Cardiac muscle cell (in vitro differentiated cells and primary cell): ENCODE measurements at regions not wholly inside any gene's neighbourhood (a gene's known extent, or its start where the extent isn't known, plus 50 kb on each side); places are given as distances from the start of the nearest gene placed in this dataset.

Experiments used
- DNase-seq, 2 donors: peaks; one replicate each; pipeline versions ENCODE4 v3.0.0 to v3.0.0-alpha.2; 2010 to 2017; ENCODE audit warnings: low read depth in 1 of 2, low spot score in 1 of 2
- H3K27ac ChIP-seq: fragments of 200-600 bp; sonication (generic); 2 replicates; pipeline ENCODE4 v1.5.1; 2016
- H3K27me3 ChIP-seq: fragments of 200-600 bp; sonication (generic); 2 replicates; pipeline ENCODE4 v1.6.0; 2016; ENCODE audit warnings: control low read depth
- H3K36me3 ChIP-seq: fragments of 200-600 bp; sonication (generic); 2 replicates; pipeline ENCODE4 v1.5.1; 2016; ENCODE audit warnings: control low read depth
- H3K4me1 ChIP-seq: fragments of 200-600 bp; sonication (generic); 2 replicates; pipeline ENCODE4 v1.8.1; 2017; ENCODE audit warnings: low read depth, mild to moderate bottlenecking, mixed run types
- H3K4me3 ChIP-seq: fragments of 200-600 bp; sonication (generic); 2 replicates; pipeline ENCODE4 v1.5.1; 2016; ENCODE audit warnings: mild to moderate bottlenecking
- H3K9me3 ChIP-seq: fragments of 200-600 bp; sonication (generic); 2 replicates; pipeline ENCODE4 v1.5.1; 2017; ENCODE audit warnings: low read depth, mild to moderate bottlenecking, control low read depth
- CTCF ChIP-seq: IDR thresholded peaks from 2 replicates; pipeline ENCODE4 v1.5.1; 2012; ENCODE audit warnings: low read depth, mild to moderate bottlenecking, low read length

GRCh38 chr3:143184099-143184498, 64.5 kb downstream of the CHST2 start:
- Histone ChIP-seq H3K36me3 (no peaks in the 10 kb centered on the region), H3K27me3 (no peaks in the 10 kb centered on the region), H3K27ac (no peak overlapping the region), H3K4me1 (no peaks in the 10 kb centered on the region), H3K4me3 (no peak overlapping the region), H3K9me3 (no peaks in the 10 kb centered on the region)
- no peak for DNase-seq
- TF ChIP-seq CTCF, result no peak

DNA sequence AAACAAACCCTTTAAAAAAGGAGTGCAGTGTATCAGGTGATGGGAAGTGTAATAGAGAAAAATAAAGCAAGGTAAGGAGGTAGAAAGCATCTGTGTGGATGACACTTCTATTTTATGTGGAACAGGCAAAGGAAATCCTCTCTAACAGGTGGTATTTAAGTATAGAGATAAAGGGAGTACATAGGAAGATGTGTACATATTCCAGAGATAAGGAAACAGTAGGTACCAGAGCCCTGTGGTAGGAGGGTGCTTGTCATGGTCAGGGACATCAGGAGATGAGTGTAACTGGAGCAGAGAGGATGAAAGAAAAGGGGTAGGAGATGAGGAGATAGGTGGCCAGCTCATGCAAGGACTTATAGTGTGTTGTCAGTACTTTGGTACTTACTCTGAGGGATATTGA, 65.8 kb downstream of the CHST2 start:
- Histone ChIP-seq H3K36me3 (no peaks in the 10 kb centered on the region), H3K27ac (no peak overlapping the region), H3K9me3 (no peaks in the 10 kb centered on the region), H3K27me3 (no peaks in the 10 kb centered on the region), H3K4me1 (no peaks in the 10 kb centered on the region), H3K4me3 (no peak overlapping the region)
- no peak for TF ChIP-seq CTCF
- DNase-seq, result no peak

DNA sequence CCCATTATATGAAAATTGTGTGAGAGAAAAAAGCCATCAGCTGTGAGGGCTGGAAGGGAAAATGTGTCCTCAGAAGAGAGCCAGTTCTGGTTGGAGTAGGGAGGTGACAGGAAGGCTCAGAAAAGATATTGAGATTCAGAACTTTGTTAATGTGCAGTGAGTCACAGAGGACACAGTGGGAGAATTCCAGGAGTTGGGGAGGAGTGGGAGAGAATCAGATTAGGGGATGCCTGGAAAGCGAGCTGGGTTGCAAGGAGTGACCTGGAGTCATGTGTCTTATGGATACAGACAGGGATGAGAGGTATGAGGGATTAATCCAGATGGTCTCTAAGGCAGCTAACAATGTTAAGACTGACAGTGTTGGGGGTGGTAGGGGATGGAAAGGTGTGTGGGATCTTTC, 67.5 kb downstream of the CHST2 start:
- no peak overlapping the region for H3K27ac ChIP-seq
- no peaks in the 10 kb centered on the region for H3K27me3 ChIP-seq
- H3K4me3 ChIP-seq, result no peak overlapping the region
- no peak for TF ChIP-seq CTCF
- H3K36me3 ChIP-seq, result no peaks in the 10 kb centered on the region
- no peaks in the 10 kb centered on the region for H3K4me1 ChIP-seq
- no peak for DNase-seq
- no peaks in the 10 kb centered on the region for H3K9me3 ChIP-seq

- no peaks in the 10 kb centered on the region for H3K36me3 ChIP-seq
- H3K4me3 ChIP-seq, result no peak overlapping the region
- H3K27me3 ChIP-seq, result no peaks in the 10 kb centered on the region
- no peak for DNase-seq
- H3K4me1 ChIP-seq, result no peaks in the 10 kb centered on the region
- H3K27ac ChIP-seq, result no peak overlapping the region
- H3K9me3 ChIP-seq, result no peaks in the 10 kb centered on the region
- TF ChIP-seq CTCF, result no peak
Observed at GRCh38 chr3:143188881-143189280, 69.3 kb downstream of the CHST2 start.

DNA sequence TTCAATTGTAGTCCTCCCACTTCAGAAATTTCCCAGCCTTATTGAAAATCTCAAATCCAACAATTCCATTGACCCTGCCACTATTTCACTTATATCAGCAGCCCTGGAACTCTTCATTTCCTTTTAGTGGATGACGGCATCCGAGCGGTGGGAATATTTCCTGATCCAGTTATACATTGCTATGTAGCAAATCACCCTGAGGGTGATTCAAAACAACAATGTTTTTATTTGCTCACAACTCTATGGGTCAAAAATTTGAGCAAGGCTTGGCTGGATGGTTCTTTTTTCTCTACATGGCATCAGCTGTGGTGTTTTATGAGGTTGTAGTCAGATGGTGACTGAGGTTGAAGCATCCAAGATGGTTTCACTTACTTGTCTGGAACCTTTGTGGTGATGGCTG, 70.5 kb downstream of the CHST2 start:
- DNase-seq, result no peak
- H3K9me3 ChIP-seq, result no peaks in the 10 kb centered on the region
- TF ChIP-seq CTCF, result no peak
- no peaks in the 10 kb centered on the region for H3K27me3 ChIP-seq
- no peaks in the 10 kb centered on the region for H3K36me3 ChIP-seq
- H3K27ac ChIP-seq, result no peak overlapping the region
- H3K4me1 ChIP-seq, result no peaks in the 10 kb centered on the region
- no peak overlapping the region for H3K4me3 ChIP-seq

DNA sequence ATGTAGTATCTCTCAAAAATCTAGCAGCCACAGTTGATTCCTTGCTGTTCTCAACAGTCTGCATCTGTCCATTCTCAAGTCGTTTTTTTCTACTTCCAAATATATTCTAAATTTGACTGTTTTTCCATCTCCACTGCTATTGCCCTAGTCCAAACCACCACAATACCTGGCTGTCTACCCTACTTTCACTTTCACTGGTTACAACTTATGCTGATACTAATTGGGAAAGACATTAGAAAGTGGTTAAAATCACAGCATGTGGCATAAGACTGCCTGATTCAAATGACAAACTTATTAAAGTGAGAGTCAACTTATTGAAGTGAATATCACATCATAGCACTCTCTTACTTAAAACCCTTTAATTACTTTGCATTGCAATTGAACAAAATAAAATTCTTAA, 72.6 kb downstream of the CHST2 start:
- TF ChIP-seq CTCF, result no peak
- H3K4me3 ChIP-seq, result no peak overlapping the region
- no peaks in the 10 kb centered on the region for H3K36me3 ChIP-seq
- H3K4me1 ChIP-seq, result no peaks in the 10 kb centered on the region
- H3K9me3 ChIP-seq, result no peaks in the 10 kb centered on the region
- H3K27me3 ChIP-seq, result no peaks in the 10 kb centered on the region
- no peak for DNase-seq
- no peak overlapping the region for H3K27ac ChIP-seq
